ENCODE measurements at regions not wholly inside any gene's neighbourhood (a gene's known extent, or its start where the extent isn't known, plus 50 kb on each side); places are given as distances from the start of the nearest gene placed in this dataset.

DNA sequence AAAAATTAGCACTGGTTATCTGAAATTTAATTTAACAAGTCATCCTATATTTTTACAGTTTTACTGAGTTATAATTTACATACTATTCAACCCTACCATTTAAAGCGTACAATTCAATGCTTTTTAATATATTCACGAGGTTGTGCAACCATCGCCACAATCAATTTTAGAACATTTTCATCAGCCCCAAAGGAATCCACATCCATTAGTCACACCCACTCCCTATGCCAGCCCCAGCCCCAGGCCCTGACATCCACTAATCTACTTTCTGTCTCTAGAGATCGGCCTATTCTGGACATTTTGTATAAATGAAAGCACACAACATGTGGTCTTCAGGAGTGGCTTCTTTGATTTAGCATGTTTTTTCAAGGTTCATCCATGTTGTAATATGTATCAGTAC, 134.7 kb downstream of the PSMG1 start:
- no peaks in the 10 kb centered on the region for H3K9me3 Mint-ChIP-seq
- no peak overlapping the region for H3K27ac Mint-ChIP-seq
- ATAC-seq (no peak), DNase-seq (no peak)
- TF ChIP-seq, protein P1, sequence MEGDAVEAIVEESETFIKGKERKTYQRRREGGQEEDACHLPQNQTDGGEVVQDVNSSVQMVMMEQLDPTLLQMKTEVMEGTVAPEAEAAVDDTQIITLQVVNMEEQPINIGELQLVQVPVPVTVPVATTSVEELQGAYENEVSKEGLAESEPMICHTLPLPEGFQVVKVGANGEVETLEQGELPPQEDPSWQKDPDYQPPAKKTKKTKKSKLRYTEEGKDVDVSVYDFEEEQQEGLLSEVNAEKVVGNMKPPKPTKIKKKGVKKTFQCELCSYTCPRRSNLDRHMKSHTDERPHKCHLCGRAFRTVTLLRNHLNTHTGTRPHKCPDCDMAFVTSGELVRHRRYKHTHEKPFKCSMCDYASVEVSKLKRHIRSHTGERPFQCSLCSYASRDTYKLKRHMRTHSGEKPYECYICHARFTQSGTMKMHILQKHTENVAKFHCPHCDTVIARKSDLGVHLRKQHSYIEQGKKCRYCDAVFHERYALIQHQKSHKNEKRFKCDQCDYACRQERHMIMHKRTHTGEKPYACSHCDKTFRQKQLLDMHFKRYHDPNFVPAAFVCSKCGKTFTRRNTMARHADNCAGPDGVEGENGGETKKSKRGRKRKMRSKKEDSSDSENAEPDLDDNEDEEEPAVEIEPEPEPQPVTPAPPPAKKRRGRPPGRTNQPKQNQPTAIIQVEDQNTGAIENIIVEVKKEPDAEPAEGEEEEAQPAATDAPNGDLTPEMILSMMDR (IDR thresholded peaks at IDR 0.05), result no peak
- H3K9me3 ChIP-seq (ENCODE audit: control insufficient read depth, insufficient read depth, low read length), result no peaks in the 10 kb centered on the region
- H3K4me3 Mint-ChIP-seq, result no peak overlapping the region
- H3K27me3 Mint-ChIP-seq (ENCODE audit: low read depth in 2 of 2), result peaks cover 5 to 12% of the 10 kb centered on the region in 2 donors
- H3K27ac ChIP-seq (ENCODE audit: low read length), result no peak overlapping the region
- no peaks in the 10 kb centered on the region for H3K4me1 ChIP-seq (ENCODE audit: control insufficient read depth, insufficient read depth, low read length)
- H3K27me3 ChIP-seq (ENCODE audit: control insufficient read depth, insufficient read depth, low read length), result no peaks in the 10 kb centered on the region
- 94% methylated on average over 4 of the region's 4 CpGs for whole genome bisulfite sequencing (ENCODE audit: insufficient coverage)
- H3K36me3 ChIP-seq (ENCODE audit: control insufficient read depth, insufficient read depth, low read length), result no peaks in the 10 kb centered on the region
- no peak overlapping the region for H3K4me3 ChIP-seq (ENCODE audit: low read length)
- H3K36me3 Mint-ChIP-seq, result no peaks in the 10 kb centered on the region
- intact Hi-C loops (cut with micrococcal nuclease), result no loop called here
- H3K4me1 Mint-ChIP-seq, result no peaks in the 10 kb centered on the region

DNA sequence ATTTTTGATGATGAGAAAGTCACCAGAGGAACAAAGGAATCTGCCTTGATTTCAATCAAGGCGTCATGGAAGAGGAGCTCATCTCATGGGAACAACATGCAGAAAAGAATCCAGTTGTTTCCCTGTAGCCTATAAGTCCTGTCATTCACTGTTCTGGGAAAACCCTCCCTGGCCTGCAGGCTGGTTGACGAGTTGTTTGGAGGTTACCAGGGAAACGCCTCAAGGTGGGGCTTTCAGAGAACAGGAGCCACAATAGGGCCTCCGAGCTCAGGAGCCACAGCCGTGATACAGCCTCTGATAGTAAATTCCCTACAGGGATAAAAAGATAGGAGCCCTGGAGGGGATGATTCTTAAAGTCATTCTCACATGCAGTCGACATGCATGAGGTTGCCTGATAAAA, 135.2 kb downstream of the PSMG1 start:
- DNase-seq, result no peak
- TF ChIP-seq, protein P1 (IDR thresholded peaks at IDR 0.05), result no peak
- H3K36me3 Mint-ChIP-seq, result no peaks in the 10 kb centered on the region
- H3K9me3 Mint-ChIP-seq, result no peaks in the 10 kb centered on the region
- no peak for ATAC-seq
- Histone ChIP-seq H3K9me3 (ENCODE audit: control insufficient read depth, insufficient read depth, low read length) (no peaks in the 10 kb centered on the region), H3K27me3 (ENCODE audit: control insufficient read depth, insufficient read depth, low read length) (no peaks in the 10 kb centered on the region), H3K27ac (ENCODE audit: low read length) (no peak overlapping the region), H3K4me1 (ENCODE audit: control insufficient read depth, insufficient read depth, low read length) (no peaks in the 10 kb centered on the region), H3K36me3 (ENCODE audit: control insufficient read depth, insufficient read depth, low read length) (no peaks in the 10 kb centered on the region), H3K4me3 (ENCODE audit: low read length) (no peak overlapping the region)
- no peak overlapping the region for H3K4me3 Mint-ChIP-seq
- H3K4me1 Mint-ChIP-seq, result no peaks in the 10 kb centered on the region
- peaks cover 5 to 7% of the 10 kb centered on the region in 2 donors for H3K27me3 Mint-ChIP-seq (ENCODE audit: low read depth in 2 of 2)
- WGBS (ENCODE audit: insufficient coverage), result 90% methylated on average over 6 of the region's 6 CpGs
- intact Hi-C loops (cut with micrococcal nuclease), result no loop called here
- no peak overlapping the region for H3K27ac Mint-ChIP-seq

GRCh38 chr21:39047046-39047445, 136.2 kb downstream of the PSMG1 start:
- H3K27me3 Mint-ChIP-seq (ENCODE audit: low read depth in 2 of 2), result peaks cover 5 to 7% of the 10 kb centered on the region in 2 donors
- no peak overlapping the region for H3K4me3 Mint-ChIP-seq
- intact Hi-C loops (cut with micrococcal nuclease), result no loop called here
- Histone ChIP-seq H3K36me3 (ENCODE audit: control insufficient read depth, insufficient read depth, low read length) (no peaks in the 10 kb centered on the region), H3K9me3 (ENCODE audit: control insufficient read depth, insufficient read depth, low read length) (no peaks in the 10 kb centered on the region), H3K4me3 (ENCODE audit: low read length) (no peak overlapping the region), H3K27ac (ENCODE audit: low read length) (no peak overlapping the region), H3K27me3 (ENCODE audit: control insufficient read depth, insufficient read depth, low read length) (no peaks in the 10 kb centered on the region), H3K4me1 (ENCODE audit: control insufficient read depth, insufficient read depth, low read length) (no peaks in the 10 kb centered on the region)
- no peak overlapping the region for H3K27ac Mint-ChIP-seq
- H3K36me3 Mint-ChIP-seq, result no peaks in the 10 kb centered on the region
- TF ChIP-seq, protein P1 (IDR thresholded peaks at IDR 0.05), result no peak
- no peaks in the 10 kb centered on the region for H3K9me3 Mint-ChIP-seq
- no peaks in the 10 kb centered on the region for H3K4me1 Mint-ChIP-seq
- no peak for DNase-seq
- 80% methylated on average over 1 of the region's 3 CpGs for WGBS (ENCODE audit: insufficient coverage)
- no peak for ATAC-seq

- H3K36me3 ChIP-seq (ENCODE audit: control insufficient read depth, insufficient read depth, low read length), result no peaks in the 10 kb centered on the region
- H3K9me3 ChIP-seq (ENCODE audit: control insufficient read depth, insufficient read depth, low read length), result no peaks in the 10 kb centered on the region
- H3K27me3 ChIP-seq (ENCODE audit: control insufficient read depth, insufficient read depth, low read length), result no peaks in the 10 kb centered on the region
- WGBS (ENCODE audit: insufficient coverage), result 92% methylated on average over 9 of the region's 9 CpGs
- intact Hi-C loops (cut with micrococcal nuclease), result no loop called here
- no peak overlapping the region for H3K4me3 ChIP-seq (ENCODE audit: low read length)
- DNase-seq, result no peak
- Mint-ChIP-seq H3K27ac (no peak overlapping the region), H3K27me3 (ENCODE audit: low read depth in 2 of 2) (peaks cover 5 to 7% of the 10 kb centered on the region in 2 donors), H3K9me3 (no peaks in the 10 kb centered on the region), H3K4me1 (no peaks in the 10 kb centered on the region), H3K36me3 (no peaks in the 10 kb centered on the region), H3K4me3 (no peak overlapping the region)
- TF ChIP-seq, protein P1 (IDR thresholded peaks at IDR 0.05), result no peak
- H3K27ac ChIP-seq (ENCODE audit: low read length), result no peak overlapping the region
- no peaks in the 10 kb centered on the region for H3K4me1 ChIP-seq (ENCODE audit: control insufficient read depth, insufficient read depth, low read length)
- ATAC-seq, result no peak
Observed at GRCh38 chr21:39046236-39046916, 136.9 kb downstream of the PSMG1 start.
